Astrocyte (in vitro differentiated cells and primary cell): ENCODE measurements at regions not wholly inside any gene's neighbourhood (a gene's known extent, or its start where the extent isn't known, plus 50 kb on each side); places are given as distances from the start of the nearest gene placed in this dataset.
"Not testable (repeated sequence)": the region's sequence is repeated elsewhere in the genome, so short reads cannot be mapped to it uniquely, and the experiment has no call there.

Experiments used
- DNase-seq: peaks from one replicate; pipeline ENCODE4 v3.0.0-alpha.2; 2010; ENCODE audit warnings: low read depth
- FAIRE-seq: peaks from 2 replicates; lab custom pipeline; 2011; peaks lifted over from hg19 to GRCh38; lab: Jason Lieb, UNC
- H2AFZ ChIP-seq: 2 replicates; pipeline ENCODE4 v1.6.0; 2012; ENCODE audit warnings: low read depth, low read length, inconsistent platforms
- H3K27ac ChIP-seq: 2 replicates; pipeline ENCODE4 v1.5.1; 2011; ENCODE audit warnings: low read depth, low read length, inconsistent platforms
- H3K27me3 ChIP-seq: 2 replicates; pipeline ENCODE4 v1.6.0; 2011; ENCODE audit warnings: low read length, inconsistent platforms; ENCODE audit not compliant: insufficient read depth
- H3K36me3 ChIP-seq: 2 replicates; pipeline ENCODE4 v1.5.1; 2011; ENCODE audit warnings: low read length, inconsistent platforms; ENCODE audit not compliant: insufficient read depth
- H3K4me1 ChIP-seq: 2 replicates; pipeline ENCODE4 v1.5.1; 2011; ENCODE audit warnings: low read length, inconsistent platforms; ENCODE audit not compliant: insufficient read depth
- H3K4me2 ChIP-seq: 2 replicates; pipeline ENCODE4 v1.6.0; 2012; ENCODE audit warnings: low read length, inconsistent platforms
- H3K4me3 ChIP-seq: 2 replicates; pipeline ENCODE4 v1.5.1; 2011; ENCODE audit warnings: low read depth, mild to moderate bottlenecking, low read length, inconsistent platforms; ENCODE audit not compliant: insufficient read depth
- H3K79me2 ChIP-seq: 2 replicates; pipeline ENCODE4 v1.6.0; 2012; ENCODE audit warnings: mild to moderate bottlenecking, low read length, inconsistent platforms; ENCODE audit not compliant: insufficient read depth
- H3K9ac ChIP-seq: 2 replicates; pipeline ENCODE4 v1.6.0; 2012; ENCODE audit warnings: mild to moderate bottlenecking, low read length, inconsistent platforms
- H3K9me3 ChIP-seq: 2 replicates; pipeline ENCODE4 v1.5.1; 2012; ENCODE audit warnings: low read depth, mild to moderate bottlenecking, low read length, inconsistent platforms; ENCODE audit not compliant: insufficient read depth
- H4K20me1 ChIP-seq: 2 replicates; pipeline ENCODE4 v1.6.0; 2012; ENCODE audit warnings: low read length, inconsistent platforms; ENCODE audit not compliant: insufficient read depth
- H3K27ac Mint-ChIP-seq: one replicate; pipeline ENCODE4 v1.8.0; 2021; ENCODE audit warnings: mild to moderate bottlenecking, mixed read lengths; ENCODE audit not compliant: unreplicated experiment
- H3K27me3 Mint-ChIP-seq: one replicate; pipeline ENCODE4 v1.8.0; 2021; ENCODE audit warnings: low read depth, mixed read lengths; ENCODE audit not compliant: unreplicated experiment
- H3K36me3 Mint-ChIP-seq: one replicate; pipeline ENCODE4 v1.8.0; 2021; ENCODE audit warnings: low read depth, mixed read lengths; ENCODE audit not compliant: unreplicated experiment
- H3K4me1 Mint-ChIP-seq: one replicate; pipeline ENCODE4 v1.8.0; 2021; ENCODE audit warnings: low read depth, mixed read lengths; ENCODE audit not compliant: unreplicated experiment
- H3K4me3 Mint-ChIP-seq: one replicate; pipeline ENCODE4 v1.8.0; 2021; ENCODE audit warnings: mild to moderate bottlenecking, moderate library complexity, mixed read lengths; ENCODE audit not compliant: unreplicated experiment
- H3K9me3 Mint-ChIP-seq: one replicate; pipeline ENCODE4 v1.8.0; 2021; ENCODE audit warnings: mild to moderate bottlenecking, mixed read lengths; ENCODE audit not compliant: unreplicated experiment
- EZH2 ChIP-seq: IDR thresholded peaks from 2 replicates; pipeline ENCODE4 v1.6.1; 2012; ENCODE audit warnings: mild to moderate bottlenecking, low read length, inconsistent platforms; ENCODE audit not compliant: insufficient read depth
- TF ChIP-seq, protein P1 (sequence below): IDR thresholded peaks from 2 replicates; pipeline ENCODE4 v1.5.1; 2011; ENCODE audit warnings: low read depth, mild to moderate bottlenecking, inconsistent platforms, low read length, moderate library complexity; ENCODE audit not compliant: insufficient read depth

DNA sequence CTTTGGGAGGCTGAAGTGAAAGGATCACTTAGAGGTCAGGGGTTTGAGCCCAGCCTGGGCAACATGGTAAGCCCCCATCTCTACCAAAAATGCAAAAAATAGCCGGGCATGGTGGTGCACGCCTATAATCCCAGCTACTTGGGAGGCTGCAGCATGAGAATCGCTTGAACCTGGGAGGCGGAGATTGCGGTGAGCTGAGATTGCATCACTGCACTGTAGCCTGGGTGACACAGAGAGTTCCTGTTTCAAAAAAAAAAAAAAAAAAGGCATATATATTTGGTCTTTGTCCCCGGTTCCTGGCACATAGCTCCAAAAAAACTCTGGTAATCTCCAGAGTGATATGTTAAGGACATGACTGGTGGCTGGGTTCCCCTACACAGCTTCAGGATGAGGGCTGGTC, 147.3 kb downstream of the SEC23IP start:
- Mint-ChIP-seq H3K4me3 (no peak overlapping the region), H3K27me3 (no peaks in the 10 kb centered on the region), H3K9me3 (no peaks in the 10 kb centered on the region), H3K36me3 (no peaks in the 10 kb centered on the region), H3K27ac (no peak overlapping the region), H3K4me1 (no peaks in the 10 kb centered on the region)
- DNase-seq, result no peak
- no peaks in the 10 kb centered on the region for H3K9me3 ChIP-seq
- H3K27ac ChIP-seq, result no peak overlapping the region
- no peak overlapping the region for H2AFZ ChIP-seq
- H3K4me1 ChIP-seq, result no peaks in the 10 kb centered on the region
- H3K9ac ChIP-seq, result no peak overlapping the region
- H3K4me3 ChIP-seq, result no peak overlapping the region
- FAIRE-seq, result no peak
- H4K20me1 ChIP-seq, result no peaks in the 10 kb centered on the region
- no peaks in the 10 kb centered on the region for H3K79me2 ChIP-seq
- no peaks in the 10 kb centered on the region for H3K27me3 ChIP-seq
- TF ChIP-seq EZH2, result no peak
- TF ChIP-seq, protein P1, sequence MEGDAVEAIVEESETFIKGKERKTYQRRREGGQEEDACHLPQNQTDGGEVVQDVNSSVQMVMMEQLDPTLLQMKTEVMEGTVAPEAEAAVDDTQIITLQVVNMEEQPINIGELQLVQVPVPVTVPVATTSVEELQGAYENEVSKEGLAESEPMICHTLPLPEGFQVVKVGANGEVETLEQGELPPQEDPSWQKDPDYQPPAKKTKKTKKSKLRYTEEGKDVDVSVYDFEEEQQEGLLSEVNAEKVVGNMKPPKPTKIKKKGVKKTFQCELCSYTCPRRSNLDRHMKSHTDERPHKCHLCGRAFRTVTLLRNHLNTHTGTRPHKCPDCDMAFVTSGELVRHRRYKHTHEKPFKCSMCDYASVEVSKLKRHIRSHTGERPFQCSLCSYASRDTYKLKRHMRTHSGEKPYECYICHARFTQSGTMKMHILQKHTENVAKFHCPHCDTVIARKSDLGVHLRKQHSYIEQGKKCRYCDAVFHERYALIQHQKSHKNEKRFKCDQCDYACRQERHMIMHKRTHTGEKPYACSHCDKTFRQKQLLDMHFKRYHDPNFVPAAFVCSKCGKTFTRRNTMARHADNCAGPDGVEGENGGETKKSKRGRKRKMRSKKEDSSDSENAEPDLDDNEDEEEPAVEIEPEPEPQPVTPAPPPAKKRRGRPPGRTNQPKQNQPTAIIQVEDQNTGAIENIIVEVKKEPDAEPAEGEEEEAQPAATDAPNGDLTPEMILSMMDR, result no peak
- no peaks in the 10 kb centered on the region for H3K36me3 ChIP-seq
- H3K4me2 ChIP-seq, result no peak overlapping the region

DNA sequence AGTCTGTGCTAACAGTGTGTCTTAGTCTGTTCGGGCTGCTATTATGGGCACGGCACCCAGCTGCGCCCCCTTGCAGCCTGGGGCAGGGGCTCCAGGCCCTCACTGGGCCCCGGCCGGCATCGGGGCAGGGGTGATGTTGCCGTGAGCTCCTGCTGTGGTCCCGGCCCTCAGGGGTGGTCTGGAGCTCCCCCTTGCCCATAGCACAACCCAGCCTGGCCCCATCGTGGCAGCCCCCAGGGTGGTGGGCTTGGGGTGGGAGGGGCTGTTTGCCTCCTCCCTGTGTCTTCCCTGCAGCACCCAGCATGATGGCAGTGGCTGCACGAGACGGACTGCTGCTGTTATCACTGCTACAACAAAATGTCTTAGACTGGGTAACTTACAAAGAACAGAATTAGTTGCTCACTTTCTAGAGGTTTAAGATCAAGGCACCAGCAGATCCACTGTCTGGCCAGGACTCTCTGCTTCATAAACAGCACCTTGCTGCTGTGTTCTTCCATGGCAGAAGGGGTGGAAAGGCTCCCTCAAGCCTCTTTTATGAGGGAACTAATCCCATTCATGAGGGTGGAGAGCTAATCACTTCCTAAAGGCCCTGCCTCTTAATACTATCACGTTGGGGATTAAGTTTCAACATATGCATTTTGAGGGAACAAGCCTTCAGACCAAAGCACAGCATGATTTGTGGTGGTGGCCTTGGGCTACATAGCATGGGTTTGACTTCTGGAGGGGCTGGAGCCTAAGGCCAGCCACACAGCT, 149.5 kb downstream of the SEC23IP start:
- Histone ChIP-seq H4K20me1 (no peaks in the 10 kb centered on the region), H2AFZ (no peak overlapping the region), H3K27ac (no peak overlapping the region), H3K36me3 (no peaks in the 10 kb centered on the region), H3K4me3 (no peak overlapping the region), H3K9ac (no peak overlapping the region), H3K9me3 (no peaks in the 10 kb centered on the region), H3K4me1 (no peaks in the 10 kb centered on the region), H3K79me2 (no peaks in the 10 kb centered on the region), H3K27me3 (no peaks in the 10 kb centered on the region), H3K4me2 (no peak overlapping the region)
- H3K4me1 Mint-ChIP-seq, result no peaks in the 10 kb centered on the region
- H3K27ac Mint-ChIP-seq, result no peak overlapping the region
- H3K9me3 Mint-ChIP-seq, result no peaks in the 10 kb centered on the region
- no peak overlapping the region for H3K4me3 Mint-ChIP-seq
- FAIRE-seq, result no peak
- no peak for TF ChIP-seq EZH2
- TF ChIP-seq, protein P1, result no peak
- no peaks in the 10 kb centered on the region for H3K36me3 Mint-ChIP-seq
- no peak for DNase-seq
- H3K27me3 Mint-ChIP-seq, result no peaks in the 10 kb centered on the region

DNA sequence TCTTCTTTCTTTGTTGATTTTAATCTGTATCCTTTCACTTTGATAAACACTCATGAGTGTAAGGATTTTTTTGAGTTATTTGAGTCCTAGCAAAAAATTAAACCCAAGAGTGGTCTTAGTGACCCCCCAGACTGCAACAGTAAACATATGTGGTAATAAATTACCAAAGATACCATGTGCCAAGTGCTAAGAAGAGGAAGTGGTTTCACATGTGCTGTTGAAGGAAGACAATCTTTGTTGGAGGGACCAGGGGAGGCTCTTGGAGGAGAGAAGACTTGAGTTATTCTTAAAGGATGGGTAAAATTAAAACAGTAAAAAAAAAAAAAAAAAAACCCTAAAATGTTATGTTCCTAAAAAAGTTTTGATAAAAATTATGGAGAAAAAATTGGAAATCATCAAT, 150.2 kb downstream of the SEC23IP start:
- no peaks in the 10 kb centered on the region for H3K36me3 ChIP-seq
- no peak overlapping the region for H3K27ac ChIP-seq
- H3K4me3 ChIP-seq, result no peak overlapping the region
- TF ChIP-seq, protein P1, result no peak
- TF ChIP-seq EZH2, result no peak
- no peaks in the 10 kb centered on the region for H3K9me3 Mint-ChIP-seq
- no peak overlapping the region for H3K27ac Mint-ChIP-seq
- H3K27me3 Mint-ChIP-seq, result no peaks in the 10 kb centered on the region
- no peaks in the 10 kb centered on the region for H4K20me1 ChIP-seq
- no peak overlapping the region for H3K4me3 Mint-ChIP-seq
- FAIRE-seq, result no peak
- H3K4me1 Mint-ChIP-seq, result no peaks in the 10 kb centered on the region
- H3K9me3 ChIP-seq, result no peaks in the 10 kb centered on the region
- H3K36me3 Mint-ChIP-seq, result no peaks in the 10 kb centered on the region
- no peaks in the 10 kb centered on the region for H3K79me2 ChIP-seq
- H3K9ac ChIP-seq, result no peak overlapping the region
- no peak overlapping the region for H3K4me2 ChIP-seq
- H2AFZ ChIP-seq, result no peak overlapping the region
- no peaks in the 10 kb centered on the region for H3K27me3 ChIP-seq
- DNase-seq, result no peak
- no peaks in the 10 kb centered on the region for H3K4me1 ChIP-seq

DNA sequence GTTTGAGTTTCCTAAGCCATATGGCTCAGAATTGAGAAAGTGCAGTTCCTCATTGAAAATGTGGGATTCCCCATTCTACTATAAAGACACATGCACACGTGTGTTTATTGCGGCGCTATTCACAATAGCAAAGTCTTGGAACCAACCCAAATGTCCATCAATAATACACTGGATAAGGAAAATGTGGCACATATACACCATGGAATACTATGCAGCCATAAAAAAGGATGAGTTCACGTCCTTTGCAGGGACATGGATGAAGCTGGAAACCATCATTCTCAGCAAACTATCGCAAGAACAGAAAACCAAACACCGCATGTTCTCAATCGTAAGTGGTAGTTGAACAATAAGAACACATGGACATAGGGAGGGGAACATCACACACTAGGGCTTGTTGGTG, 154.8 kb downstream of the SEC23IP start:
- H3K4me3 ChIP-seq, H3K4me1 Mint-ChIP-seq, H3K36me3 Mint-ChIP-seq, H3K27me3 ChIP-seq, H3K79me2 ChIP-seq, H3K27me3 Mint-ChIP-seq, H2AFZ ChIP-seq, FAIRE-seq, H3K9ac ChIP-seq, DNase-seq, H3K9me3 ChIP-seq, H3K9me3 Mint-ChIP-seq, H3K27ac Mint-ChIP-seq, H3K36me3 ChIP-seq, H3K4me2 ChIP-seq, H4K20me1 ChIP-seq, H3K4me3 Mint-ChIP-seq, H3K4me1 ChIP-seq, H3K27ac ChIP-seq: not testable (repeated sequence)
